MM.1S (cell line): ENCODE measurements at regions not wholly inside any gene's neighbourhood (a gene's known extent, or its start where the extent isn't known, plus 50 kb on each side); places are given as distances from the start of the nearest gene placed in this dataset.

Experiments used
- DNase-seq: peaks from one replicate; pipeline ENCODE4 v3.0.0-alpha.2; 2015
- H2AFZ ChIP-seq: fragments of 300-600 bp; sonication (generic); 2 replicates; pipeline ENCODE4 v1.6.0; 2016; ENCODE audit warnings: antibody characterized with exemption, low read length
- H3F3A ChIP-seq: fragments of 300-600 bp; sonication (generic); 2 replicates; pipeline ENCODE4 v1.6.1; 2016; ENCODE audit warnings: mild to moderate bottlenecking, antibody characterized with exemption, low read length, moderate library complexity, mixed read lengths; ENCODE audit not compliant: insufficient read depth
- H3K27ac ChIP-seq: fragments of 300-600 bp; sonication (generic); 2 replicates; pipeline ENCODE4 v1.5.1; 2016; ENCODE audit warnings: mild to moderate bottlenecking, low read length
- H3K27me3 ChIP-seq: fragments of 300-600 bp; sonication (generic); replicated peaks from 2 replicates; pipeline ENCODE4 v1.6.0; 2016; ENCODE audit warnings: low read length; ENCODE audit not compliant: insufficient read depth
- H3K36me3 ChIP-seq: fragments of 300-600 bp; sonication (generic); replicated peaks from 2 replicates; pipeline ENCODE4 v1.6.1; 2016; ENCODE audit warnings: mild to moderate bottlenecking, low read length, mixed read lengths; ENCODE audit not compliant: insufficient read depth
- H3K4me1 ChIP-seq: fragments of 300-600 bp; sonication (generic); 2 replicates; pipeline ENCODE4 v1.6.1; 2016; ENCODE audit warnings: low read length, mixed read lengths
- H3K4me2 ChIP-seq: fragments of 300-600 bp; sonication (generic); 2 replicates; pipeline ENCODE4 v1.6.0; 2016; ENCODE audit warnings: low read depth, low read length
- H3K4me3 ChIP-seq: fragments of 300-600 bp; sonication (generic); 2 replicates; pipeline ENCODE4 v1.5.1; 2016; ENCODE audit warnings: low read length, mixed read lengths
- H3K79me2 ChIP-seq: fragments of 300-600 bp; sonication (generic); 2 replicates; pipeline ENCODE4 v1.6.1; 2016; ENCODE audit warnings: mixed run types, low read length, mixed read lengths
- H3K9ac ChIP-seq: fragments of 300-600 bp; sonication (generic); 2 replicates; pipeline ENCODE4 v1.6.1; 2016; ENCODE audit warnings: low read length, mixed read lengths
- H3K9me2 ChIP-seq: fragments of 300-600 bp; sonication (generic); replicated peaks from 2 replicates; pipeline ENCODE4 v1.6.1; 2016; ENCODE audit warnings: mild to moderate bottlenecking, low read length, mixed read lengths; ENCODE audit not compliant: insufficient read depth
- H3K9me3 ChIP-seq: fragments of 300-600 bp; sonication (generic); replicated peaks from 2 replicates; pipeline ENCODE4 v1.6.1; 2016; ENCODE audit warnings: mild to moderate bottlenecking, low read length, mixed read lengths; ENCODE audit not compliant: insufficient read depth
- H4K20me1 ChIP-seq: fragments of 300-600 bp; sonication (generic); 2 replicates; pipeline ENCODE4 v1.6.1; 2016; ENCODE audit warnings: mild to moderate bottlenecking, low read length, moderate library complexity, mixed read lengths; ENCODE audit not compliant: insufficient read depth
- EZH2 ChIP-seq: fragments of 300-600 bp; sonication (generic); optimal IDR thresholded peaks from 2 replicates; pipeline ENCODE3; 2017; ENCODE audit warnings: low read depth, mild to moderate bottlenecking, antibody characterized with exemption, low read length, mixed read lengths
- EZH2phosphoT487 ChIP-seq: fragments of 300-600 bp; sonication (generic); IDR thresholded peaks from 2 replicates; pipeline ENCODE4 v1.6.1; 2018; ENCODE audit warnings: antibody characterized with exemption, low read length
- TF ChIP-seq, protein P1 (sequence below): fragments of 300-600 bp; sonication (generic); IDR thresholded peaks from 2 replicates; pipeline ENCODE4 v1.5.1; 2016; ENCODE audit warnings: antibody characterized with exemption, low read length, mixed read lengths

DNA sequence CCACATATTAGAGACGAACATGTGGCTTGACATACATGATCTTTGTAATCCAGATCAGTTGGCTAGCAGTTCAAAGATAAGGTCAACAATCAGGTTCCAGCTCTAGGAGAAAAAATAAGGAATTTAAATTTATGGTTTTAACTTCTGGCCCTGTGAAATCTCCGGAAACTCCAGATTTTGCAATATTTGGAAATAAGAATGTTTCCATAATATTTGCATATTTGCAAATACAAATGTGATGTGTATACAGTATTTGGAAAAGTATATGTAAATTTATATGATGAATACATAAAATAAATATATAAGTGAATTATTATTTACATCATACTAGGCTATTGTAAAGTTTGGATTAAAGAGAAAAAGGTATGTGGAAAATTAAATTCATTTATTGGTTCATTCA lies 97.1 kb downstream of the KCNJ2 start:
- Histone ChIP-seq H3K79me2 (no peaks in the 10 kb centered on the region), H3K4me3 (no peak overlapping the region), H3K9ac (no peak overlapping the region), H3K36me3 (no peaks in the 10 kb centered on the region), H3K9me2 (no peaks in the 10 kb centered on the region), H2AFZ (no peak overlapping the region), H3F3A (no peaks in the 10 kb centered on the region), H3K27ac (no peak overlapping the region), H3K27me3 (no peaks in the 10 kb centered on the region), H3K4me2 (no peak overlapping the region), H3K9me3 (no peaks in the 10 kb centered on the region), H3K4me1 (no peaks in the 10 kb centered on the region), H4K20me1 (no peaks in the 10 kb centered on the region)
- DNase-seq: no peak
- TF ChIP-seq EZH2: no peak
- TF ChIP-seq, protein P1, sequence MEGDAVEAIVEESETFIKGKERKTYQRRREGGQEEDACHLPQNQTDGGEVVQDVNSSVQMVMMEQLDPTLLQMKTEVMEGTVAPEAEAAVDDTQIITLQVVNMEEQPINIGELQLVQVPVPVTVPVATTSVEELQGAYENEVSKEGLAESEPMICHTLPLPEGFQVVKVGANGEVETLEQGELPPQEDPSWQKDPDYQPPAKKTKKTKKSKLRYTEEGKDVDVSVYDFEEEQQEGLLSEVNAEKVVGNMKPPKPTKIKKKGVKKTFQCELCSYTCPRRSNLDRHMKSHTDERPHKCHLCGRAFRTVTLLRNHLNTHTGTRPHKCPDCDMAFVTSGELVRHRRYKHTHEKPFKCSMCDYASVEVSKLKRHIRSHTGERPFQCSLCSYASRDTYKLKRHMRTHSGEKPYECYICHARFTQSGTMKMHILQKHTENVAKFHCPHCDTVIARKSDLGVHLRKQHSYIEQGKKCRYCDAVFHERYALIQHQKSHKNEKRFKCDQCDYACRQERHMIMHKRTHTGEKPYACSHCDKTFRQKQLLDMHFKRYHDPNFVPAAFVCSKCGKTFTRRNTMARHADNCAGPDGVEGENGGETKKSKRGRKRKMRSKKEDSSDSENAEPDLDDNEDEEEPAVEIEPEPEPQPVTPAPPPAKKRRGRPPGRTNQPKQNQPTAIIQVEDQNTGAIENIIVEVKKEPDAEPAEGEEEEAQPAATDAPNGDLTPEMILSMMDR: no peak
- no peak for TF ChIP-seq EZH2phosphoT487

DNA sequence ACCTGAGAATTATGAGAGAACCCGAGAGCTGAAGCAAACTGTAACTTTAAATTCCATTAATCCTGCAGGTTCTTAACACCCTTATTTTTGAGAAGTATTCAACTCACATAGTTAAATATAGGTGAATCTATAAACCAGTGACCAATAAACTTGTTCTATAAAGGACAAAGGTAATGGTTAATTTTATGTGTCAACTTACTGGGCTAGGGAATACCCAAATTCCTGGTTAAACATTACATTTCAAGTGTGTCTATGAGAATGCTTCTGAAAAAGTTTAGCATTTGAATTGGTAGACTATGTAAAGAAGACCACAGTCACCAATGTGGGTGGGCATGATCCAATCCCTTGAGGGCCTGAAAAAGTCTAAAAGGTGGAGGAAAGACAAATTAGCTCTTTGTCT lies 99.1 kb downstream of the KCNJ2 start:
- no peaks in the 10 kb centered on the region for H4K20me1 ChIP-seq
- H3K27ac ChIP-seq: no peak overlapping the region
- no peaks in the 10 kb centered on the region for H3K4me1 ChIP-seq
- no peak overlapping the region for H3K4me3 ChIP-seq
- H3K4me2 ChIP-seq: no peak overlapping the region
- no peaks in the 10 kb centered on the region for H3K27me3 ChIP-seq
- DNase-seq: no peak
- no peaks in the 10 kb centered on the region for H3K36me3 ChIP-seq
- TF ChIP-seq EZH2phosphoT487: no peak
- TF ChIP-seq, protein P1: no peak
- no peak for TF ChIP-seq EZH2
- no peak overlapping the region for H3K9ac ChIP-seq
- H3K9me3 ChIP-seq: no peaks in the 10 kb centered on the region
- no peaks in the 10 kb centered on the region for H3K79me2 ChIP-seq
- no peaks in the 10 kb centered on the region for H3F3A ChIP-seq
- H2AFZ ChIP-seq: no peak overlapping the region
- no peaks in the 10 kb centered on the region for H3K9me2 ChIP-seq

DNA sequence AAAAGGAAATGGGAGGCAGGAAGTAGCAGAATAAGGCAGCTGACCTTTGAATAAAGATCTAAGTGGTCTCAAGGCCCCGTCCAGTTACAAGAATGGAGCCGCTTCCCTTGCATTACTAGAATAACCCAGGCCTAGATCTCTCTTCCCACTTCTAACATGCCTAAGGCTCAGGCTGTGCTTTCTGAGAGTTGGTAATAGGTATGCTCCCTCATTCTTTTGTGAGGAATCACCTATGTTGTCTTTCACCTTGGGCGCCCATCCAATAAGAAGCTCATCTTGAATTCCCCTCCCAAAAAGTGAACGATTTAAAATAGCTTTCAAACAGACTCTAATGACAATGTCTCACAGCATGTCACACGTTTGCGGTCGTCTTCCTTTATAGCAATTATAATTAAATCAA lies 101.2 kb downstream of the KCNJ2 start:
- Histone ChIP-seq H3F3A (no peaks in the 10 kb centered on the region), H3K9me2 (no peaks in the 10 kb centered on the region), H3K9me3 (no peaks in the 10 kb centered on the region), H3K79me2 (no peaks in the 10 kb centered on the region), H3K36me3 (no peaks in the 10 kb centered on the region), H3K27me3 (no peaks in the 10 kb centered on the region), H3K27ac (no peak overlapping the region), H3K4me3 (no peak overlapping the region), H4K20me1 (no peaks in the 10 kb centered on the region), H2AFZ (no peak overlapping the region), H3K9ac (no peak overlapping the region), H3K4me1 (no peaks in the 10 kb centered on the region), H3K4me2 (no peak overlapping the region)
- TF ChIP-seq, protein P1: no peak
- TF ChIP-seq EZH2: no peak
- no peak for TF ChIP-seq EZH2phosphoT487
- DNase-seq: no peak
